GM12875 (cell line): ENCODE measurements at regions not wholly inside any gene's neighbourhood (a gene's known extent, or its start where the extent isn't known, plus 50 kb on each side); places are given as distances from the start of the nearest gene placed in this dataset.

Source experiments
- H3K4me3 ChIP-seq: one replicate; pipeline ENCODE4 v1.5.1; 2011; ENCODE audit warnings: low read depth, low read length, control low read depth
- CTCF ChIP-seq: IDR thresholded peaks from 2 replicates; pipeline ENCODE4 v1.5.1; 2011; ENCODE audit warnings: low read depth, mild to moderate bottlenecking, control low read depth, inconsistent platforms, low read length, moderate library complexity, borderline replicate concordance; ENCODE audit not compliant: insufficient read depth

GRCh38 chr7:57348646-57349269 is 101.2 kb upstream of the ZNF716 start:
- TF ChIP-seq CTCF: no peak
- no peak overlapping the region for H3K4me3 ChIP-seq

- no peak overlapping the region for H3K4me3 ChIP-seq
- TF ChIP-seq CTCF: no peak
Observed at GRCh38 chr7:57354195-57354594, 95.8 kb upstream of the ZNF716 start.

GRCh38 chr7:57354679-57355338 is 95.2 kb upstream of the ZNF716 start:
- H3K4me3 ChIP-seq: no peak overlapping the region
- no peak for TF ChIP-seq CTCF

- H3K4me3 ChIP-seq: no peak overlapping the region
- no peak for TF ChIP-seq CTCF
Observed at GRCh38 chr7:57361406-57361805, 88.6 kb upstream of the ZNF716 start.

GRCh38 chr7:57362868-57363267 is 87.1 kb upstream of the ZNF716 start:
- no peak for TF ChIP-seq CTCF
- no peak overlapping the region for H3K4me3 ChIP-seq

- no peak overlapping the region for H3K4me3 ChIP-seq
- no peak for TF ChIP-seq CTCF
Observed at GRCh38 chr7:57363321-57363720, 86.7 kb upstream of the ZNF716 start.

- no peak overlapping the region for H3K4me3 ChIP-seq
- no peak for TF ChIP-seq CTCF
Observed at GRCh38 chr7:57364933-57365710, 84.9 kb upstream of the ZNF716 start.
